ENCODE measurements at regions not wholly inside any gene's neighbourhood (a gene's known extent, or its start where the extent isn't known, plus 50 kb on each side); places are given as distances from the start of the nearest gene placed in this dataset.
"Not testable (repeated sequence)": the region's sequence is repeated elsewhere in the genome, so short reads cannot be mapped to it uniquely, and the experiment has no call there.

DNA sequence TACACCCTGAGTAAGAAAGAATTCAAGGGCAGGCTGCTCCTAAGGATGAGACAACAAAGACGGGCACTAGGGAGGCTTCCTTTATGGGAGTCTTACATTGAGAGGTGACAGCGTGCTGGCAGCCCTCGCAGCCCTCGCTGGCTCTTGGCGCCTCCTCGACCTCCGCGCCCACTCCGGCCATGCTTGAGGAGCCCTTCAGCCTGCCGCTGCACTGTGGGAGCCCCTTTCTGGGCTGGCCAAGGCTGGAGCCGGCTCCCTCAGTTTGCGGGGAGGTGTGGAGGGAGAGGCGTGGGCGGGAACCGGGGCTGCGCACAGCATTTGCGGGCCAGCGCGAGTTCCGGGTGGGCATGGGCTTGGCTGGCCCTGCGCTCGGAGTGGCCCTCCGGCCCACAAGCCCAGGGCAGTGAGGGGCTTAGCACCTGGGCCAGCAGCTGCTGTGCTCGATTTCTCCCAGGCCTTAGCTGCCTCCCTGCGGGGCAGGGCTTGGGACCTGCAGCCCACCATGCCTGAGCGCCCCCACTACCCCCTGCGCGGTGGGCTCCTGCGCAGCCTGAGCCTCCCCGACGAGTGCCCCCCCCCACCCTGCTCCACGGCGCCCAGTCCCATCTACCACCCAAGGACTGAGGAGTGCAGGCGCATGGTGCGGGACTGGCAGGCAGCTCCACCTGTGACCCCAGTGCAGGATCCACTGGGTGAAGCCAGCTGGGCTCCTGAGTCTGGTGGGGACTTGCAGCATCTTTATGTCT lies 75.3 kb downstream of the BARX1 start:
- not testable (repeated sequence) for DNase-seq (ENCODE audit: low spot score)

DNA sequence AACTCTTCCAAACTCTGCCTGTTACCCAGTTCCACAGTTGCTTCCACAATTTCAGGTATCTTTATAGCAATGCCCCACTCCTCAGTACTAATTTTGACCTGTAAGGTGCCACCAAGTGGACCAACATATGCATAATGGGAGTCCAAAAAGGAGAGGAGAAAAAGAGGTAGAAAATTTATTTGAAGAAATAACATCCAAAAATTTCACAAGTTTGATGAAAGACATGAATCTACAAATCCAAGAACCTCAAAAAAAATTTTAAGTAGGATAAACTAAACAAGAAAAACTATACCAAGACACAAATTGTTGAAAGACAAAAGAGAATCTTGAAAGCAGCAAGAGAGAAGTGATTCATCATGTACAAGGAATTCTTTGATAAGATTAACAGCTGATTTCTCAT lies 79.8 kb downstream of the BARX1 start:
- DNase-seq (ENCODE audit: low spot score), result no peak

DNA sequence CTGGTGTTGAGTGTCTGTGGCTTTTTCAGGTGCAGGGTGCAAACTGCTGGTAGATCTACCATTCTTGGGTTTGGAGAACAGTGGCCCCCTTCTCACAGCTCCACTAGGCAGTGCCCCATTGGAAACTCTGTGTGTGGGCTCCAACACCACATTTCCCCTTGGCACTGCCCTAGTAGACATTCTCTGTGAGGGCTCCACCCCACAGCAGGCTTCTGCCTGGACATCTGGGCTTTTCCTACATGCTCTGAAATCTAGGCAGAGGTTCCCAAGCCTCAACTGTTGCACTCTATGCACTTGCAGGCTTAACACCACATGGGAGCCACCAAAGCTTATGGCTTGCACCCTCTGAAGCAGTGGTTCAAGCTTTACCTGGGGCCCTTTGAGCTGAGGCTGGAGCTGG lies 80.9 kb downstream of the BARX1 start:
- no peak for DNase-seq (ENCODE audit: low spot score)

GRCh38 chr9:93871286-93871685 lies 83.9 kb downstream of the BARX1 start:
- DNase-seq (ENCODE audit: low spot score), result no peak

DNA sequence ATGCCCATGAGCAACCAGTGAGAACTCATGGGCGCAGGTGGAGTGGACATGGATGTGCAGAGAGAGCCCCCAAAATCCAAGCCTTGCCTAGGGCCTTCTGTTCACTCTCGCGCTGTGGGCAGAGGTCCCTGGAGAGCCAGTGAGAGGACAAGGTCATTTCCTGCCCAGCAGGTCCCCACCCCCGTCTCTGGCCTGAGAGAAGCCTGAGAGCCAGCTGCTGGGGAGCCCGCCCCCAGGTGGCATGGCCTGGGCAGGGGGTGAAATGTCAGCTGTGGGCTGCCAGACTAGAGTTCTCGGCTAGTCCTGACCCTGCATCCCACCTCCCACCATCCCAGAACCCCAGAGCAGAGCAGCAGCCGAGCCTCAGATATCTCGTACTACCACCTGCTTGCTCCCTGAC lies 85.3 kb downstream of the BARX1 start:
- DNase-seq (ENCODE audit: low spot score), result no peak

DNA sequence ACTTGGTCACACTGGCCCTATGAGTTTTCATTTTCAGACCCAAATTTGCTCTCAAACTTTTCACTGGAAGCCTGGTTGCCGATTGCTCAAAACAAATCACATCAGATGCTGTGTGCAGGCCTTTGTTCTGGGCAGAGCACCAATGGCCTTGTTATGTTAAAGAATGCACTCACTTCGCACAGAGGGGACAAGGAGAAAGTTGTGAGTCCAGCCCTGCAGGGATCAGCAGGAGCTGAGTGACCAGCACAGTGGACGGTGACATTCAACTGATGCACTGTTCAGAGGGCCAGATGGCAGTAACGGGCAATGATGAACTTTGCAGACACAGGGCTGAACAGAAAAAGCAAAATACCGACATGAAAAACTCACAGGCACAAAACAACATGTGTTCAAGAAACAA lies 86.1 kb downstream of the BARX1 start:
- DNase-seq (ENCODE audit: low spot score), result no peak

- DNase-seq (ENCODE audit: low spot score), result no peak
Observed at GRCh38 chr9:93865716-93866115, 89.4 kb downstream of the BARX1 start.

GRCh38 chr9:93865245-93865644 lies 89.9 kb downstream of the BARX1 start:
- DNase-seq (ENCODE audit: low spot score), result no peak

- DNase-seq (ENCODE audit: low spot score), result no peak
Observed at GRCh38 chr9:93864840-93865239, 90.3 kb downstream of the BARX1 start.

DNA sequence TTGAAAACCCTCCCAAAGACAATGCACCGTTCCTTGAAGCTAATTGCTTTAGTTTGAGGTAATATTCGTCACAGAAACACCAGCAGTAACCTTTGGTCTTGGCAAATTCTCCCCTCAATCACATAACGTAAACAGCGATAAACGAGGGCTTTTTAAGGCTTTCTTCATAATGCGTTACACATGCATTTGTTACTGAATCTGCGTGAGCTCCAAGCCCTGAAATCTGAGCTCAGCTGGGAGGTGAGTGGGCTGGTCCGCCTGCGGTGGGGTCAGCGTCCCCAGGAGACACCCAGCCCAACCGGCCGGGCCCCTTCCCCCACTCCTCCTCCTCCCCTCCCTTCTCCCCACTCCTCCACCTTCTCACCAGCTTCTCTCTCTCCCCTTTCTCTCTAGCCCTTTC lies 91.1 kb downstream of the BARX1 start:
- DNase-seq (ENCODE audit: low spot score), result no peak

DNA sequence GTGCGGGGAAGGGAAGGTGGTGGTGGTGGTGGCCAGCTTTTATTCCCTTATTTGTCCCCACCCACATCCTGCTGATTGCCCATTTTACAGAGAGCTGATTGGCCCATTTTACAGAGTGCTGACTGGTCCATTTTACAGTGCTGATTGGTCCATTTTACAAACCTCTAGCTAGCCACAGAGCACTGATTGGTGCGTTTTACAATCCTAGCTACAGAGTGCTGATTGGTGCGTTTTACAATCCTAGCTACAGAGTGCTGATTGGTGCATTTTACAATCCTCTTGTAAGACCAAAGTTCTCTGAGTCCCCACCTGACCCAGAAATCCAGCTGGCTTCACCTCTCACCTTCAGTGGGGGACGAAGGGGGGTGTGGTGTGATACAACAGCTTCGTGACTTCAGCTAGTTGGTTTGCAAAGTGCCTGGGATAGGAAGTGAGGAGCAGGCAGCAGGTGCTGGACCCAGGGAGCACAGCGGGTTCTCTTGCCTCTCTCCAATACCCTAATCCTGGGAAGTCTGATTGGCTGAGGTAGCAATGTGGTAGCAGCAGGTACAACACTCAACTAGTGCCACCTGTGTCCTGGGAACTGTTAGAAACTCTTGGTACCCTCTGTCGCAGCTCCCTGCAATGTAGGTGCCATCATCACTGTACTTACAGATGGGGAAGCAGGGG lies 92.1 kb downstream of the BARX1 start:
- DNase-seq (ENCODE audit: low spot score), result no peak

DNA sequence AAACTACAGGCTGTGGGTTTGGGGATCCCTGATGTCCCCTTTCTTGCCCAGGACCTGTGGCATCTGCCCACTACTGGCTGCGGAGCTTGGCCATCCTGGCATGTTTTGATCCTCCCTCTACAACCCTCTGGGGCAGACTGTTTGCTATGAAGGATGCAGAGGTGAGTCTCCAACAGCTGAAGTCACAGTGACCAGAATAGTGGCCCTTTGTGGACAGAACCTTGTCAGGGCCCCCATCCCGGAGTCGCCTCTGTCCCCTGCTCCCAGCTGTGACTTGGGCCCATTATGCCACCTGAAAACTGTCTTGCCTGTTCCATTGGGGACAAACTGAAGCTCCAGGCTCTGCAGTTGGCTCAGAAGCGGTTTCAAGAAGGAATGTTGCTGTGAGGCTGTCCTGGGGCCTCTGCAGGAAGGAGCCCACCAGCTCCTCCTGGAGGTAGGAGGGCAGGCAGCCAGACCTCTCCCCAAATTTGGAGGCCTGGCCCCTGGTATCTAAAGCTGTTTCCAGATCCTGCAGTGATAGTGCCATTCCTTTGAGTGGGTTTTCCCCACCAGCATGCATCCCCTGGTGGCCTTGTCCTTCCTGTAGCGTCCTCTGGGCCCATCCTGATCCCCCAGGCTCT lies 93.3 kb downstream of the BARX1 start:
- no peak for DNase-seq (ENCODE audit: low spot score)

DNA sequence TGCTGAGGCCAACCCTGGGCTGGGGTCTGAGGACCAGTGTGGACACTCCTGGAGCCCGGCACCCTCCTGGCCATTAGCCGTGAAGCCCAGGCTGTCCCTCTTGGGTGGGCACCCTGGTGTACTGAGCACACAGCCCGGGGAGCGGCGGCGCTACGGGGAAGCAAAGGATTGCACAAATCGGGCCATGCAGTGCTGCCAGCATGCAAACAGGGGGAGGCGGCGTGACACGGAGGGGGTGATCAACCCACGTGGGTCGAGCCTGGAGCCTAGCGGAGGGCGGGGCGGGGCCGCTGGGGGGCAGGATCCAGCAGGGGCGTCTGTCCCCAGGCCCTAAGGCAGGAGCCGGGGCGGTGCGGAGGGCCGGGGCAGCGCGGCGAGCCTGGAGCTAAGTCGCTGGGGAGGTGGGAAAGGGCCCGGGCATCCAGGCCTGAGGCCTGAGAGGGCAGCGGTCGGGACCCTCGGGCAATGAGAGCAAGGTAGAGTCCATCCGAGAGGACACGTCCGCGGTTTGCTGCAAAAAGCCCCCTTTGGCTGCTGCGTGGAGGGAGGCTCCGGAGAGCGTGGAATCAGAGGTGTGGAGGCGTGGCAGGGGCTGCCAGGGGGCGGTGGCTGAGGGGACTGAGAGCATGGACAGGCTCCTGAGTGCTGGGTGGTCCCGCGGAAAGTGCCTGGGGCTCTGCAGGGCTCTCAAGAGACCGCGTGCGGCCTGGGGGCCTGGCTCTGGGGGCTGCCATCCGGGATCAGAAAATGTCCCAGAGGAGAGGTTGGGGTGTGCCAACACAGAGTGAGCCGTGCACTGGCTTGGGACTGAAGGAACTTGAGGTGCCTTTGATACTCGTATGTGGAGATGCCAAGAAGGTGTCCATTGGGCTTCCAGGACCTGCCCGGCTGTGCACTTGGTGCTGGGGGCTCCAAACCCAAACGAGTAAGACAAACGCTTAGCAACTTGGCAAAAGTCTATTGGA lies 94.2 kb downstream of the BARX1 start:
- no peak for DNase-seq (ENCODE audit: low spot score)

- DNase-seq (ENCODE audit: low spot score), result no peak
Observed at GRCh38 chr9:93859431-93860215, 95.5 kb downstream of the BARX1 start.

- no peak for DNase-seq (ENCODE audit: low spot score)
Observed at GRCh38 chr9:93857528-93857927, 97.6 kb downstream of the BARX1 start.

- no peak for DNase-seq (ENCODE audit: low spot score)
Observed at GRCh38 chr9:93852728-93853127, 102.4 kb downstream of the BARX1 start.

DNA sequence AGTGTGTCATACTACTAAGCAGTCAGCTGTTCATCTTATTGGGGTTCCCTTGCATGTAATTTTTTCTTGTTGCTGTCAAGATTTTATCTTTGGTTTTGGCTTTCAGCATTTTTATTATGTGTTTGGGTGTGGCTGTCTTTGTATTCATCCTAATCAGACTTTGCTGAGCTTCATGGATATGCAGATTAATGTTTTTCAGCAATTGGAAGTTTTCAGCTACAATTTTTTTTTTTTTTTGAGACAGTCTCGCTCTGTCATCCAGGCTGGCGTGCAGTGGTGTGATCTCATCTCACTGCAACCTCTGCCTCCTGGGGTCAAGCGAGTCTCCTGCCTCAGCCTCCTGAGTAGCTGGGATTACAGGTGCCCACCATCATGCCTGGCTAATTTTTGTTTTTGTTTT lies 108.8 kb downstream of the BARX1 start:
- no peak for DNase-seq (ENCODE audit: low spot score)

GRCh38 chr9:93843396-93843795 lies 111.8 kb downstream of the BARX1 start:
- DNase-seq (ENCODE audit: low spot score), result no peak

GRCh38 chr9:93830606-93831005 lies 124.5 kb downstream of the BARX1 start:
- DNase-seq (ENCODE audit: low spot score), result no peak

DNA sequence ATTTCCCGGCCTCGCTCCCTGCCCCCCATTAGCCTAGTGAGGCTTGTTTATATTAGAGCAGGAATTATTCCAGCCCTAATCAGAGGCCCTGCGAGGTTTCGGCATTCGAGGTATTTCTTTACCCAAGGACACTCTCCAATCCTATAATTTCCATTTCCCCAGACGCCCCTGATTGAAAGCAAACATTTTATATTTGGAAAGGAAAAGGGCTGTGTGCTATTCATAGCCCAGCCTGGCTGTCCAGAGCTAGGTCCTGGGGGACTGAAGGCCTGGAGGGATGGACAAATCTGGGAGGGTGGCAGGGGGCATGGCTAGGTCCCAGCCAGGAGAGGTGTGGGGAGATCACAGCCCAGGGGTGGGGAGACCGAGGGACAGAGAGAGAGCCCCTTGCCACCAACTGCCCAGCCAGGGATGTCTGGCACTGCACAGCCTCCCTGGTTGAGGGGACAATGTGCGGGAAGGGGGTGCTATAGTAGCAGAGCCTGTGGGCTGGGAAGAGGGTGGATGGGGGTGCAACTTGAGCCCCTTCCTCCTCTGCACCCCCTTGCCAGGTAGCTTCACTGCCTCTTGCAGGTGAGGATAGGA lies 125.1 kb downstream of the BARX1 start:
- no peak for DNase-seq (ENCODE audit: low spot score)
